BE2C (cell line): ENCODE measurements at regions not wholly inside any gene's neighbourhood (a gene's known extent, or its start where the extent isn't known, plus 50 kb on each side); places are given as distances from the start of the nearest gene placed in this dataset.

Experiments
- DNase-seq: peaks from one replicate; pipeline ENCODE4 v3.0.0-alpha.2; 2020
- H3K27me3 ChIP-seq: fragments of 250-450 bp; sonication (Bioruptor Pico); 2 replicates; pipeline ENCODE4 v1.5.1; 2020; ENCODE audit warnings: mild to moderate bottlenecking
- H3K36me3 ChIP-seq: fragments of 250-450 bp; sonication (Bioruptor Pico); 2 replicates; pipeline ENCODE4 v1.5.1; 2020; ENCODE audit warnings: mild to moderate bottlenecking
- H3K4me1 ChIP-seq: fragments of 250-450 bp; sonication (Bioruptor Pico); 2 replicates; pipeline ENCODE4 v1.5.1; 2020
- H3K4me3 ChIP-seq: 2 replicates; pipeline ENCODE4 v1.5.1; 2011; ENCODE audit warnings: low read depth, low read length
- H3K9me3 ChIP-seq: fragments of 250-450 bp; sonication (Bioruptor Pico); 2 replicates; pipeline ENCODE4 v1.5.1; 2020
- TF ChIP-seq, protein P1 (sequence below): IDR thresholded peaks from 2 replicates; pipeline ENCODE4 v1.5.1; 2012; ENCODE audit warnings: mild to moderate bottlenecking, low read depth, low read length

DNA sequence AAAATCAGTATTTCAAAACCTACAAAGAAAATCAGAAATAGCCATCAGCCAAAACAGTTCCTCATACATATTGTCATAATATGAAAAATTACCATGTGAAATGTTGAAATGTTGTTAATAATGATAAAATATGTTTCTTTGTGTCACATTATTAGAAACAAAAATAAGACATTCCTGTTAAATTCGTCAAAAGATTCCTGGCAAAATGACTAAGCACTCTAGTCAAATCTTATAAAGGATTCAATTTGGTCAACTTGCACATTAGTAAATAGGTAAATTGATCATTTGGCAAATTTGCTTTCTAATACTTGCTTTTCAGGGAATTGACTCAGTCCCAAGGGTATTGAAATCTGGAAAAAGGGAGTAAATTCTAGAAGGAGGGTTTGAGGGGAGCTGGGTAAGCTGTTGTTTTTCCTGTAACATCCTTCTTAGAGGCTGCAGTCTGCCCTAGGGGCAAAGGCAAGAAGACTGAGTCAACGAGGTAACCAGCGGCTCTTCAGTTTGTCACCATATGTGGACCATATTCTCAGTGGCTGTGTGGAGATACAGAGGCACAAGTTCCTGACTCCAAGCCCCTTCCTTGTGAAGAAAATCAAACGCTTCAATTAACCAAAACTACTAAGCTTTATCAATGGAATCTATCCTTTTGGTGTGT, 482.3 kb downstream of the TNS1 start:
- Histone ChIP-seq H3K36me3 (no peaks in the 10 kb centered on the region), H3K4me1 (peaks cover 7% of the 10 kb centered on the region), H3K27me3 (no peaks in the 10 kb centered on the region), H3K4me3 (no peak overlapping the region), H3K9me3 (no peaks in the 10 kb centered on the region)
- TF ChIP-seq, protein P1, sequence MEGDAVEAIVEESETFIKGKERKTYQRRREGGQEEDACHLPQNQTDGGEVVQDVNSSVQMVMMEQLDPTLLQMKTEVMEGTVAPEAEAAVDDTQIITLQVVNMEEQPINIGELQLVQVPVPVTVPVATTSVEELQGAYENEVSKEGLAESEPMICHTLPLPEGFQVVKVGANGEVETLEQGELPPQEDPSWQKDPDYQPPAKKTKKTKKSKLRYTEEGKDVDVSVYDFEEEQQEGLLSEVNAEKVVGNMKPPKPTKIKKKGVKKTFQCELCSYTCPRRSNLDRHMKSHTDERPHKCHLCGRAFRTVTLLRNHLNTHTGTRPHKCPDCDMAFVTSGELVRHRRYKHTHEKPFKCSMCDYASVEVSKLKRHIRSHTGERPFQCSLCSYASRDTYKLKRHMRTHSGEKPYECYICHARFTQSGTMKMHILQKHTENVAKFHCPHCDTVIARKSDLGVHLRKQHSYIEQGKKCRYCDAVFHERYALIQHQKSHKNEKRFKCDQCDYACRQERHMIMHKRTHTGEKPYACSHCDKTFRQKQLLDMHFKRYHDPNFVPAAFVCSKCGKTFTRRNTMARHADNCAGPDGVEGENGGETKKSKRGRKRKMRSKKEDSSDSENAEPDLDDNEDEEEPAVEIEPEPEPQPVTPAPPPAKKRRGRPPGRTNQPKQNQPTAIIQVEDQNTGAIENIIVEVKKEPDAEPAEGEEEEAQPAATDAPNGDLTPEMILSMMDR, result no peak
- DNase-seq, result no peak

DNA sequence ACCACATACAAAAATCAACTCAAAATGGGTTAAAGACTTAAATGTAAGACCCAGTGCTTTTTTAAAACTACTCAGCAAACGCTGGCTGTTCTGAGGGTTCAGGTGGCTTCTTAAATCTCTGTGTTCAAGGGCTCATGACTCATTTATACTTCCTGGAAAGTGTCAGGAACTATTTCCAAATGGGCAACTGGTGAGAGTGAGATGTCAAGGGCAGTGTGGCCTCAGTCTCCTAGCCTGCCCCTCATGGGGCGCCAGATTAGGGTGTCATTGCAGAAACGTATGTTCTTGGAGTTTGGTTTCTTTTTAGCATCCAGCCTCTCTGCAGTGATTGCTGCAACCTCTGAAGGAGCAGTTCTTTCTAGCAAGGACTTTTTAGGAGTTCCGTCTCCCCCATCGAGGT, 485.4 kb downstream of the TNS1 start:
- Histone ChIP-seq H3K36me3 (no peaks in the 10 kb centered on the region), H3K4me3 (no peak overlapping the region), H3K27me3 (no peaks in the 10 kb centered on the region), H3K4me1 (peaks cover 22% of the 10 kb centered on the region), H3K9me3 (no peaks in the 10 kb centered on the region)
- DNase-seq, result no peak
- TF ChIP-seq, protein P1, result no peak

DNA sequence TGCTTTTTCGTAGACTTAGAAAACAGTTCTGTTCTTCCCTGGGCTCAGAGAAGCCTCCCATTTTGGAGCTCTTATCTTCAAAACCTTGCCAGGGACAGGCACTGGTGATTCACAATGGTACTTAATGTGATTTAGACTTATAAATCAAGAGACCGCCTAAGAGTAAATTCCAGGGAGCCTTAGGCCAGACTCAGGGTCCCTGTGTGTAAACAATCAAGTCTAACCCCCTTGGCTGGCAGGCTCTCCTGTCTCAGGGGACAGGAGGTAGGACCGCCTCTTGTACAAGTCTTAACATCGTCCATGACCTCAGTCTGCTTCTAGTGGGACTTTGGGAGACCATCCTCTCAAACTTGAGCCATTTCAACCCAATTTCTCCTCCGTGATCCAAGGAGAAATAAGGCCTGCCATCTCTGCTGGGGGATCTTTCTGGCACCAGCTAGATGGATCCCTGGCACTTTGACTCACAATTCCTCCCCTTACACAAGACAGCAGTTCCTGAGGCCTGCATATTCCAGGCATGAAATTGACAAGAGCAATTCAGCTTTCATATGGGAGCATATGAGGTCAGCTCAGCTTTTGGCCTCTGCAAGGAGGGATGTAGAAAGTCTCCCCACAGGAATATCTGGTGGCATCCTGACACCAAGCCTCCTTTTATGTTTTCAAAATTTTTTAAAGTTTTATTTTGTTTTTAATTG, 487.0 kb downstream of the TNS1 start:
- no peaks in the 10 kb centered on the region for H3K9me3 ChIP-seq

DNA sequence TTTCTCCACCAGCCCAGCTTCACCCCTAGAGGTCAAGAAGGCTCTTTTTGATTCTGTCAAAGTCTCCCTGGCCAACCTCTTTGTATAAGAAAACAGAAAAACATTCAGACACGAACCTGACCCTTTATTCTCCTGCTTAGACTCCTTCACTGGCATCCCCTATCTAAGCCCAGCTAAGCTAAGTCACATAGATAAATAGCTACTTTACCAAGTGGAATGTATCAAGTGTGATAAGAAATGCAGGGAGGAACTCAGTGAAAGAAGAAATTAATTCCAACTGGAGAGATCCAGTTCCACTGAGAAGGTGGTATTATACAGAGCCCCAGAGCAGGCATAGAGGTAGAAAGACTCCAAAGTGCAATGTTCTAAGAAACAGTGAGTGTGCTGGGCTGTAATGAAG, 489.5 kb downstream of the TNS1 start:
- no peak for DNase-seq
- Histone ChIP-seq H3K4me3 (no peak overlapping the region), H3K9me3 (no peaks in the 10 kb centered on the region), H3K4me1 (peaks cover 33% of the 10 kb centered on the region), H3K27me3 (no peaks in the 10 kb centered on the region), H3K36me3 (no peaks in the 10 kb centered on the region)
- TF ChIP-seq, protein P1, result no peak

More for the DNA sequence above, 487.0 kb downstream of the TNS1 start:
- TF ChIP-seq, protein P1, result no peak
- Histone ChIP-seq H3K36me3 (no peaks in the 10 kb centered on the region), H3K4me1 (peaks cover 30% of the 10 kb centered on the region), H3K4me3 (no peak overlapping the region), H3K27me3 (no peaks in the 10 kb centered on the region)
- DNase-seq, result peak; percentile 71

DNA sequence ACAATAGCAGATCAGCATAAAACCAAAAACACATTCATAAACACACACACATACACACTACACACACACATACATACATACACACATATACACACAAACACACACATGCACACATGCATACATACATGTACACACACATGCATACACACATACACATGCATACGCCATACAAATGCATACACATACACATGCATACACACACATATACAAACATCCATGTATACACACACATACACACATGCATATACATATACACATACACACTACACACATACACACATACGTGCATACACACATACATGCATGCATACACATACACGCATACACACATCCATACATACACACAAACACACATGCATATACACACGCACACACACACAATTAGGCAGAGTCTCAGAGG, 490.1 kb downstream of the TNS1 start:
- H3K4me3 ChIP-seq, result no peak overlapping the region
- H3K4me1 ChIP-seq, result peaks cover 33% of the 10 kb centered on the region
- no peaks in the 10 kb centered on the region for H3K27me3 ChIP-seq
- no peaks in the 10 kb centered on the region for H3K9me3 ChIP-seq
- no peaks in the 10 kb centered on the region for H3K36me3 ChIP-seq
- DNase-seq, result no peak
- TF ChIP-seq, protein P1, result no peak

DNA sequence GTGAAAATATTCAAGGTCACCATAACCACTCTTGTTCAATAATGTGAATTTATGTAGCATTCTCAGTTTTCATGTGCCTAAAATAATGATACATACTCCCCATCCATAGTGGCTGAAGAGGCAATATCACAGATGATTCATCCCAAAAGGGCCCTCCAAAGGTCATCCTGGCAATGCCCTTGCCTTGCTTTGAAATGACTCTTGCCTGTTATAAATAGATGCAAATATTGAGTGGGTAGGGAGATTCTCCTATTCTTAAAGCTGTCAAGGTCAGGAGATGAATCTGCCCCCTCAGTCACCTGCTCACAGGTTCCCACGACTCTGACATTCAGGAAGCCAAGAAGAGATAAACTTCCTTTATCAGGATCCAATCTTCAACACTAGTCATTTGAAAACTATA, 490.5 kb downstream of the TNS1 start:
- no peaks in the 10 kb centered on the region for H3K9me3 ChIP-seq
- peaks cover 33% of the 10 kb centered on the region for H3K4me1 ChIP-seq
- TF ChIP-seq, protein P1, result no peak
- H3K27me3 ChIP-seq, result no peaks in the 10 kb centered on the region
- no peak overlapping the region for H3K4me3 ChIP-seq
- DNase-seq, result no peak
- H3K36me3 ChIP-seq, result no peaks in the 10 kb centered on the region
